IPS-NIHi11 (cell line): ENCODE measurements at regions not wholly inside any gene's neighbourhood (a gene's known extent, or its start where the extent isn't known, plus 50 kb on each side); places are given as distances from the start of the nearest gene placed in this dataset.
"Not testable (repeated sequence)": the region's sequence is repeated elsewhere in the genome, so short reads cannot be mapped to it uniquely, and the experiment has no call there.

ENCODE experiments used
- DNase-seq: peaks from one replicate; pipeline ENCODE4 v3.0.0; 2012; ENCODE audit warnings: mixed read lengths, low spot score

- DNase-seq = no peak
Measured at GRCh38 chr16:10314317-10314716, 71.5 kb upstream of the ATF7IP2 start.

DNA sequence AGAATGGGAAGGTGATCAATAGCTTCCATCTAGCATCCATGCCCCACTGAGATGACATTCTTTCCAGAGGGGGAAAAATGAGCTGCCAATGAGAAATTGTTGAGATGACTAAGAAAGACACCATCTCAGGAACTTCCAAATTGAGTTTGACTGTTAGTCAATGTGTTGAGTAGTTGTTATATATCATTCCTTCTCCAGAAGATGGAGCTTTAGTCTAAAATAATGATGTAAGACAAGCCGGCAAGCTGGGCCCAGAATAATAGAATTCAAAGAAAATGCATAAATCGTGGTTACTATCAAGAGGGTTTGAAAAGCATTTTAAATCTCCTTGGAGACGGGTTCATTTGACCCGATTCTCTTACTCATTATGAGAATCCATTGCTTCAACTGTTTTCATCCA, 71.0 kb upstream of the ATF7IP2 start:
- no peak for DNase-seq

- DNase-seq = no peak
Measured at GRCh38 chr16:10317425-10318001, 68.3 kb upstream of the ATF7IP2 start.

DNA sequence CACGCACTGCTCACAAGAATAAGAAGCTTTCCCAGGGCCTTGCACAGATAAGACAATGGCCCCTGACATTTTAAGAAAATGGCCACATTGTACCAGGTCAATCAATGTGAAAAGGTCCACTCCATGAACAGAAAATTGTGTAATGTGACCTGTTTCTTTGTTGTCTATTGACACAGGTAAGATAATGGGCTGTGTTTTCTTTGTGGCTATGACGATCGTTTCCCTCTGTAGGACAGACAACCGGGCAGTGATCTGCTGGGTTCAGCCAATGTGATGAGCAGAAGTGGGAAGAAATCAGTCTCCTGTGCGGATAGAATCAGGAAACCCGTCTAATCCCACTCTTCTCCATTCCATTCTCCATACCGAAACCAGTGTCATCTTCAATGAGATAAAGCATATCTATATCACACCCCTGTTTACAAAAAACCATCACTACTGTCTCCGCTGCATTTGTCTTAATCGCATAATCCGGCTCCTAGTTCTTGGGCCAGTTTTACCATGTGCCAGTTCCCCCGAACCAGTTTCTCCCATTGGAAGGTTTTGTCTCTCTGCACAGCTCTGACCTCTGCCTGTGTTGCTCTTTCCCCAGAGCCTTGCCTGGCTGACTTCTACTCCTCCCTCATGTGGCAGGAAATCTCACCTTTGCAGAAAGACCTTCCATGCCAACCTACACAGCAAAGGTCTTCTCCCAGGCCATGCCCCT, 66.9 kb upstream of the ATF7IP2 start:
- no peak for DNase-seq

DNA sequence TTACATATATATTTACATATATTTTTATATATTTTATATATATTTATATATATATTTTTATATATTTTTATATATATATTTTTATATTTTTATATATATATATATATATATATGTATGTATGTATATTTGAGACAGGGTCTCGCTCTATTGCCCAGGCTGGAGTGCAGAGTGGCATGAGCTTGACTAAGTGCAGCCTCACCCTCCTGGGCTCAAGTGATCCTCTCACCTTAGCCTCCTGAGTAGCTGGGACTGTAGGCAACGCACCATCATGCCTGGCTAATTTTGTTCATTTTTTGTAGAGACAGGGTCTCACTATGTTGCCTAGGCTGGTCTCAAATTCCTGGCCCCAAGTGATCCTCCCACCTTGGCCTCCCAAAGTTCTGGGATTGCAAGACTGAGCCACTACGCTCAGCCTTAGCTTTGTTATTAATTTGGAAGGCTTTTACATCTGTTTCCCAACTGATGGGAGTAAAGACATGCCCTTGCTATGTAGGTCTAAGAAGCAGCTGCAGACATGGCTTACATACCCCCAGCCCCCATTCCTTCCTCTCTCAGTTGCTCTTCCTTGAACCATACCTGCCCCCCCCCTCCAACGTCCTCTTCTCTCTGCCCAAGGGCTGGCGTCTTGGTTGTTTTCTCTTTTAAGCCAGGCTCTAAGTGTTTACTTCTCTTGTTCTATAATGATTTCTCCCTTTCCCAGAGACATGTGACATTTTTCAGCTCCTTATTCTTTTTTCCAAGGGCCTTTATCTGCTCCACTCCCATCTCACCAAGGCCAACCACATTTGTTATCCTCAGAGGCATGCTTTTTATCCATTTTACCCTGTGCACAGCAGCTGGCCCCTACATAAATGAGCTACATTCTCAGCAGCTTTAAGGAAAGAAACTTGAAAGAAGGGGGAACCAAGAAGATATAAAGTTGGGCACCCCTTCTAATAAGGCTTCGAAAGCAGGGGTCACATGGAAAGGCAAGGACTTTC, 64.2 kb upstream of the ATF7IP2 start:
- DNase-seq = no peak

GRCh38 chr16:10322723-10323527, 62.9 kb upstream of the ATF7IP2 start:
- DNase-seq = no peak

DNA sequence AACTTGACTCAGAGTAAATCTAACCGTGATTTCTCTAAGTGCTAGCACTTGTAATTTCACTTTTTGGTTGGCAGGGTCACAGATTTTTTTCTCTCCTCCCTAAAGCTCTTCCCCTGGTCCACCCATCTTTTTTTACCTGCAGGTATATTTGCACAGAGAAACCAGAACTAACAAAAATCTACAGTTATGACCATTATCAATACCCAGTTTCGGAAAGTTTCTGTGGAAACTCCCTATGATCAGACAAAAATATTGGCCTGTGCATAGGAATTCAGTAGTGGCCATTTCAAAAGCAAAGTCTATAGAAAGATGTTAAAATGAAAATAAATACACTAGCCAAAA, 62.4 kb upstream of the ATF7IP2 start:
- no peak for DNase-seq

DNA sequence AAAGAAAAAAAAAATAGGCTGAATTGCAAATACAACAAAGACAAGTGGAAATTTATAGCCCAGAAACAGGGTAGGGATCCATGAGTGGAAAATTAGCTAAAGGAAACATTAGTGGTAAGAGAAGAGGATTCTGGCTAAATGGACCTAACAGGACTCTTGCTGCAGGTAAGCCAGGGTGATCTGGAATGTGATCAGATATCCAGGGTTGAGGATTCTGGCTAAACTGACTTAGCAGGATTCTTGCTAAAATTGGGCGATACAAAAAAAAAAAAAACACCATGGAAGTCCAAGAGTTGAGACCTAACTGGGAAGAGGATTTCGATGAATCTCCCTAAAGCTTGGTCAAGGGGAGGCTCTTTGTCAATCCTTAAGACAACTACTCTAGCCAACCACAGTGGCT, 61.7 kb upstream of the ATF7IP2 start:
- DNase-seq = no peak

DNA sequence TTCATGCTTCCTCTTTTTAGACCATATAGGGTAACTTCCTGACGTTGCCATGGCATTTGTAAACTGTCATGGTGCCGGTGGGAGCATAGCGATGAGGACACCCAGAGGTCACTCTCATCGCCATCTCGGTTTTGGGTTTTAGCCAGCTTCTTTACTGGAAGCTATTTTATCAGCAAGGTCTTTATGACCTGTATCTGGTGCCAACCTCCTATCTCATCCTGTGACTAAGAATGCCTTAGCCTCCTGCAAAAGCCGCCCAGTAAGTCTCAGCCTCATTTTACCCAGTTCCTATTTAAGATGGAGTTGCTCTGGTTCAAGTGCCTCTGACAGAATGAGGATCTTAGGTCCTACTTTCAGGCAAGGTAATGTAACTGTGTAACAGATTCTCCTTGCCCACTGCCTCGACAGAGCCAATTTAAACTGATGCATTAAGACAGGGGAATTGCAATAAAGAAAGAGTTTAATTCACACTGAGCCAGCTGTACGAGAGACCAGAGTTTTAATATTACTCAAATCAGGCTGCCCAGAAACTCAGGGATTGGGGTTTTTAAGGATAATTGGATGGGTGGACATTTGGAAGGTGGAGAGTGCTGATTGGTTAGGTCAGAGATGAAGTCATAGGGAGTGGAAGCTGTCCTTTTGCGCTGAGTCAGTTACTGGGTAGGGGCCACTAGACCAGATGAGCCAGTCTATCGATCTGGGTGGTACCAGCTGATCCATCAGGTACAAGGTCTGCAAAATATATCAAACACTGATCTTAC, 59.9 kb upstream of the ATF7IP2 start:
- DNase-seq = no peak

DNA sequence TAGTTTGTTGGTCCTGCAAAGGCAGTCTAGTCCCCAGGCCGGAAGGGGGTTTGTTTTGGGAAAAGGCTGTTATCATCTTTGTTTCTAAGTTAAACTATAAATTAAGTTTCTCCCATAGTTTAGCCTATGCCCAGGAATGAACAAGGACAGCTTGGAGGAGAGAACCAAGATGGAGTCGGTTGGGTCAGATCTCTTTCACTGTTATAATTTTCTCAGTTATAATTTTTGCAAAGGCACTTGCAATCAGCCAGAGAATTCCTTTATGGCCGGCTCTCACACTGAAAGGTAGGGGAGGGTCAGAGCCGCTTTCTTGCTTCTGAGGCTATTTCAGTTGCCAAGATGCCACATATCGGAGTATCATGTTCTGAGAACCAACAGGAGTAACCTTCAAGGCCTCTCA, 59.2 kb upstream of the ATF7IP2 start:
- no peak for DNase-seq

- DNase-seq = not testable (repeated sequence)
Measured at GRCh38 chr16:10328291-10328690, 57.6 kb upstream of the ATF7IP2 start.

DNA sequence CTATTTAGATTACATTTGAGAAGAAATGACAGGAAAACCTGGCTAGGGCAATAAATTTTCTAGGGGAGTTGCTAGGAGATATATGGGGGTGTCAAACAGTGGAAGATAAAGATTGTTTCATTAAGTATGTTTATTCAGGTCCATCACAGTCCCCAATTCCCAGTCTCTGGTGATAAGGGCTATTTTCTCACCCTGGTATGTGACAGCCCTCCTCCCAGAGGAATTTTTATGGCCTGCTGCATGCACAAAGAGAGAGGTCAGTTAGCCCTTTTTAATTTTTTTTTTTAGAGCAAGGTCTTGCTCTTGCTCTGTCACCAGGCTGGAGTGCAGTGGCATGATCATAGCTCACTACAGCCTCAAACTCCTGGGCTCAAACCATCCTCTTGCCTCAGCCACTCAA, 53.6 kb upstream of the ATF7IP2 start:
- no peak for DNase-seq

DNA sequence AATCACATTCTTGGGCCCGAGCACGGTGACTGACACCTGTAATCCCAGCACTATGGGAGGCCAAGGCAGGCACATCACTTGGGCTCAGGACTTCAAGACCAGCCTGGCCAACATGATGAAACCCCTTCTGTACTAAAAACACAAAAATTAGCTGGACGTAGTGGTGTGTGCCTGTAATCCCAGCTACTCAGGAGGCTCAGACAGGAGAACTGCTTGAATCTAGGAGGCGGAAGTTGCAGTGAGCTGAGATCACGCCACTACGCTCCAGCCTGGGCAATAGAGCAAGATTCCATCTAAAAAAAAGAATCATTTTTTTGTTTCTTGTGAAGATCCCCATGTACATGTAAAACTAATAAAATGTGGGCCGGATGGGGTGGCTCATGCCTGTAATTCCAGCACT, 53.1 kb upstream of the ATF7IP2 start:
- DNase-seq = no peak

- no peak for DNase-seq
Measured at GRCh38 chr16:10333321-10334032, 52.4 kb upstream of the ATF7IP2 start.

DNA sequence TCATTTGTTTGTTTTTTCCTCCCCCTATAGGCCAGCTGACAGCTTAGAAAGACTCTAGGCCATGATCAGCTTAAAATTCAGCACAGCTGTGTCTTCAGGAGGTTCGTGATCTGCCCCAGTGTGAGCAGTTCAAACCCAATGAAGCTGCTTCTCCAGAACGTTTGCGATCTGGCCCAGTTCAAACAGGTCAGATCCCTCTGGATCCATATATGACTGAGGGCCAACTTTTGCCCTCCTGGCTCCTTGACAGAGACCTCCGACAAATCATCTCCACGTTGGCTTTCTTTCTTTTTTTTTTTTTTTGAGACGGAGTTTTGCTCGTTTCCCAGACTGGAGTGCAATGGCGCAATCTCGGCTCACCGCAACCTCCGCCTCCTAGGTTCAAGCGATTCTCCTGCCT, 50.2 kb upstream of the ATF7IP2 start:
- DNase-seq = no peak
